Esophagus squamous epithelium (tissue), 5 donors: ENCODE measurements at regions not wholly inside any gene's neighbourhood (a gene's known extent, or its start where the extent isn't known, plus 50 kb on each side); places are given as distances from the start of the nearest gene placed in this dataset.
A peak's percentile ranks its signal among the peaks of the same experiment; 100 is the strongest.

Source experiments
- DNase-seq: peaks from one replicate; lab custom pipeline; 2025; lab: John Stamatoyannopoulos, UW
- H3K27ac ChIP-seq, 4 donors: fragments of 200-600 bp; sonication (generic); one replicate each; pipeline ENCODE4 v1.5.1; 2016 to 2019; ENCODE audit warnings: mild to moderate bottlenecking in 1 of 4
- H3K27me3 ChIP-seq, 4 donors: fragments of 200-600 bp; sonication (generic); 1 replicate in 3 of 4; 2 replicates in 1 of 4; pipeline versions ENCODE4 v1.5.1 to v1.6.0; 2017 to 2021; ENCODE audit warnings: antibody characterized with exemption in 1 of 4
- H3K36me3 ChIP-seq, 3 donors: fragments of 200-600 bp; sonication (generic); one replicate each; pipeline ENCODE4 v1.5.1; 2016 to 2019
- H3K4me1 ChIP-seq, 3 donors: fragments of 200-600 bp; sonication (generic); one replicate each; pipeline ENCODE4 v1.5.1; 2017 to 2019
- H3K4me3 ChIP-seq, 4 donors: fragments of 200-600 bp; sonication (generic); 1 replicate in 3 of 4; 2 replicates in 1 of 4; pipeline ENCODE4 v1.5.1; 2016 to 2019; ENCODE audit warnings: mild to moderate bottlenecking in 2 of 4, moderate library complexity in 1 of 4
- H3K9me3 ChIP-seq, 3 donors: fragments of 200-600 bp; sonication (generic); one replicate each; pipeline ENCODE4 v1.5.1; 2016 to 2019
- POLR2A ChIP-seq, 4 donors: fragments of 450-650 bp; IDR thresholded peaks; one replicate each; pipeline ENCODE4 v1.6.1; 2017; ENCODE audit warnings: antibody characterized with exemption in 4 of 4, mild to moderate bottlenecking in 4 of 4, moderate library complexity in 3 of 4
- WGBS, 2 donors: methylation state at CpG; one replicate each; pipeline ENCODE4 v1.1.5; 2018; 5-methylcytosine and 5-hydroxymethylcytosine counted together
- intact Hi-C: fragments of 100-400 bp; cut with DNase I; formaldehyde crosslinking; loops from one replicate; pipeline ENCODE4 v1.15.0; 2022
- TF ChIP-seq, protein P1 (sequence below), 6 experiments: fragments of 450-650 bp in 4 of 6; fragments of 200-600 bp in 2 of 6; sonication (generic) in 2 of 6; IDR thresholded peaks; one replicate each; pipeline ENCODE4 v1.5.1; 2016 to 2019; ENCODE audit warnings: antibody characterized with exemption in 6 of 6, mild to moderate bottlenecking in 4 of 6, moderate library complexity in 4 of 6
- donor health status: DM: yes; HTN: yes; CAD: no.

DNA sequence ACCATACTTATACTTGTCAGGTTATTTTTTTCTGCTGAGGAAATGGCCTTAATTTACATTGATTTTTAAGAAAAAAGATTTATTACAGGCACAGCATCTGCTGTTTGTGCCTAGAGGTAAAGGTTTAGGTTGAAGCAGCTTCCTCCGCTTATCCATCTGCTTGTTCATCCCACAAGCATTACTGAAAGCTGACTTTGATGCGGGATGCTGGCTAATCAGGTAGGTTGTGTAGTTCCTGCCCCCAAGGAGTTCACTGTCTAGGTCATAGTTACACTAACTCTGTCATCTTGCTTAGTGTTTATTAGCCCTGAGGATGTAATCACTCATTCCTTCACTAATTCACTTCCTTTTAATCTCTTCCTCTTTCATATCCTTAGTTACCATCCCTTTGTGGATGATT, 377.7 kb upstream of the KAZN start:
- no peak for DNase-seq
- no peaks in the 10 kb centered on the region for H3K27me3 ChIP-seq
- intact Hi-C loops = no loop called here
- H3K4me3 ChIP-seq = no peak overlapping the region
- TF ChIP-seq, protein P1, sequence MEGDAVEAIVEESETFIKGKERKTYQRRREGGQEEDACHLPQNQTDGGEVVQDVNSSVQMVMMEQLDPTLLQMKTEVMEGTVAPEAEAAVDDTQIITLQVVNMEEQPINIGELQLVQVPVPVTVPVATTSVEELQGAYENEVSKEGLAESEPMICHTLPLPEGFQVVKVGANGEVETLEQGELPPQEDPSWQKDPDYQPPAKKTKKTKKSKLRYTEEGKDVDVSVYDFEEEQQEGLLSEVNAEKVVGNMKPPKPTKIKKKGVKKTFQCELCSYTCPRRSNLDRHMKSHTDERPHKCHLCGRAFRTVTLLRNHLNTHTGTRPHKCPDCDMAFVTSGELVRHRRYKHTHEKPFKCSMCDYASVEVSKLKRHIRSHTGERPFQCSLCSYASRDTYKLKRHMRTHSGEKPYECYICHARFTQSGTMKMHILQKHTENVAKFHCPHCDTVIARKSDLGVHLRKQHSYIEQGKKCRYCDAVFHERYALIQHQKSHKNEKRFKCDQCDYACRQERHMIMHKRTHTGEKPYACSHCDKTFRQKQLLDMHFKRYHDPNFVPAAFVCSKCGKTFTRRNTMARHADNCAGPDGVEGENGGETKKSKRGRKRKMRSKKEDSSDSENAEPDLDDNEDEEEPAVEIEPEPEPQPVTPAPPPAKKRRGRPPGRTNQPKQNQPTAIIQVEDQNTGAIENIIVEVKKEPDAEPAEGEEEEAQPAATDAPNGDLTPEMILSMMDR (IDR thresholded peaks at IDR 0.05) = no peak
- no peak for TF ChIP-seq POLR2A (IDR thresholded peaks at IDR 0.05)
- H3K9me3 ChIP-seq = peaks cover 0 to 20% (median 12%) of the 10 kb centered on the region in 3 donors
- H3K27ac ChIP-seq = no peak overlapping the region
- 90 to 95% methylated on average over 2 of the region's 2 CpGs for WGBS, 2 donors
- H3K36me3 ChIP-seq = no peaks in the 10 kb centered on the region
- H3K4me1 ChIP-seq = no peaks in the 10 kb centered on the region

DNA sequence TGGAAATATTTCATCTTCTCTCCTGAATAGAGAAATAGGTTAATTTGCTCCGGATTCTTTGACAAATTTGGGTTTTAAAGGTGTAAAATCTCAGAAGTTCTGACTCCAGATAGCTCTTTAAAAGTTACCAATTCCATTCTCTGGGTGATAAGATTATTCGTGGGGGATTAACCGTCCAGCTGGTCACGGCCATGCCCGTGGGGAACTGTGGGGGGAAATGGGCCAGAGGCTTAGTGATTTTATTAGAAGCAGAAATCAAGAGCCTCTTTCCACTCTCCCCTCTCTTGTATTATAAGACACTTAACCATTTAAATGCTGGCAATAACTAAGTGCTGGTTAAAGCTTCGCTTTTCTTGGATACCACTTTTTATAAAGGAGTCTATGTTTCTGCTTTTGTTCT, 376.4 kb upstream of the KAZN start:
- 61 to 72% methylated on average over 6 of the region's 6 CpGs for WGBS, 2 donors
- H3K4me3 ChIP-seq = no peak overlapping the region
- intact Hi-C loops = no loop called here
- no peak for DNase-seq
- H3K4me1 ChIP-seq = no peaks in the 10 kb centered on the region
- H3K27me3 ChIP-seq = no peaks in the 10 kb centered on the region
- TF ChIP-seq, protein P1 (IDR thresholded peaks at IDR 0.05) = no peak
- TF ChIP-seq POLR2A (IDR thresholded peaks at IDR 0.05) = no peak
- H3K36me3 ChIP-seq = no peaks in the 10 kb centered on the region
- H3K9me3 ChIP-seq = peaks cover 0 to 14% (median 9%) of the 10 kb centered on the region in 3 donors
- no peak overlapping the region for H3K27ac ChIP-seq

DNA sequence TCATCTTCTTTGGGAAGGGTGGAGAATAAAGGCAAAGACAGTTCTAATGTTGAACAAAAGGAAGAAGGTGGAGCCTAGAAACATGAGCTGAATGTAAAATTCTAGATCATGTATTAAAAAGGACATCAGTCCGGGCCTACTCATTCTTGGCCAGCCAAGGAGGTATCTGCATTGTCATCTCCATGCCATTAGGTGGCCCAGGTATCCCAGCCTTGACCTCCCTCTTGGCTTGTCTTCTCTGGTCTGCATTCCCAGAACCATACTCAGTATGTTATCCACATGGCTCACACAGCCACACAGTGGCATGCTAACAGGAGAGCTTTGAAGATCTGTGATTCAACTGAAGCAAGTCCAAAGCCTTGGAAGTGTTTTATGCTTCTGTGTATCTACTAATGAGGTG, 369.8 kb upstream of the KAZN start:
- H3K27me3 ChIP-seq = no peaks in the 10 kb centered on the region
- 83 to 87% methylated on average over 1 of the region's 1 CpG for WGBS, 2 donors
- intact Hi-C loops = no loop called here
- no peak overlapping the region for H3K4me3 ChIP-seq
- TF ChIP-seq POLR2A (IDR thresholded peaks at IDR 0.05) = no peak
- TF ChIP-seq, protein P1 (IDR thresholded peaks at IDR 0.05) = peak in 1 of 6 experiments; percentile 23
- H3K9me3 ChIP-seq = peaks cover 0 to 7% (median 7%) of the 10 kb centered on the region in 3 donors
- no peak overlapping the region for H3K27ac ChIP-seq
- no peak for DNase-seq
- no peaks in the 10 kb centered on the region for H3K4me1 ChIP-seq
- no peaks in the 10 kb centered on the region for H3K36me3 ChIP-seq

DNA sequence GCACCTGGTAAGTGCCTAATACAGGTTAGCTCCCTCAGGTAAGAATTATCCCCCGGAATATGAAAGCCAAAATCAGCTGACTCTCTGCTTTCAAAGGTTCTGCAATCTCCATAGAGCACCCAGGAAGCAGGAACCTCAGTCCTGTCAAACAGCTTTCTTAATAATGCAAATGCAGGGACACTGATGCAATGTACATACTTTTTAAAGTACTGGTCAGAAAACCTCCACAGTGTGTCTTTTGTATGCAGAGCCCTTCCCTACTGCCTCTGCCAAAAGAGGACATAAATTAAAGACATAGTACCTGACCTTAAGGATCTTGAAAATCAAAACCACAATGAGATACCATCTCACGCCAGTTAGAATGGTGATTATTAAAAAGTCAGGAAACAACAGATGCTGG, 365.0 kb upstream of the KAZN start:
- Histone ChIP-seq H3K9me3 (peaks cover 0 to 7% (median 7%) of the 10 kb centered on the region in 3 donors), H3K27ac (no peak overlapping the region), H3K4me3 (no peak overlapping the region), H3K36me3 (no peaks in the 10 kb centered on the region), H3K4me1 (no peaks in the 10 kb centered on the region), H3K27me3 (no peaks in the 10 kb centered on the region)
- intact Hi-C loops = no loop called here
- 79 to 86% methylated on average over 2 of the region's 2 CpGs for WGBS, 2 donors
- no peak for TF ChIP-seq POLR2A (IDR thresholded peaks at IDR 0.05)
- TF ChIP-seq, protein P1 (IDR thresholded peaks at IDR 0.05) = no peak
- no peak for DNase-seq

DNA sequence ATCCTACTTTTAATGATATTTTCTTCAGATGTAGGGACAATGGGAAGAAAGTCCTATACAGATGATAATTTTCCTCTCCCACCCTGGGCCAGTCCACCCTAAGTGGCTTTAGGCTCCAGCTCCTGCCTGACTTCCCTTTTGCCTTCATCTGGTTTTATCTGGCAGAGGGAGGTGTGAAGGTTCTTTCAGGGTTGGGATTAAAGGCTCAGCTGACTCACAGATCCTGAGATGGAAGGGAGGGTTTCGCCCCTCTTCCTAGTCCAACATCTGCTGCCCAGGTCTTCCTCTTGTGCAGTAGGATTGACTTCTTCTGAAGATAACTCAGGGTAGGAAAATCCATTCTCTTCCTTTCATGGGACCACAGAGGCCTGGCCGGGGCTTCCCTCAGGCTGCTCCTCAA, 362.4 kb upstream of the KAZN start:
- WGBS, 2 donors = 43 to 70% methylated on average over 1 to 2 of the region's 2 CpGs
- TF ChIP-seq POLR2A (IDR thresholded peaks at IDR 0.05) = no peak
- TF ChIP-seq, protein P1 (IDR thresholded peaks at IDR 0.05) = no peak
- Histone ChIP-seq H3K9me3 (peaks cover 0 to 7% (median 7%) of the 10 kb centered on the region in 3 donors), H3K4me3 (no peak overlapping the region), H3K27me3 (peaks cover 0 to 4% (median 0%) of the 10 kb centered on the region in 4 donors), H3K4me1 (no peaks in the 10 kb centered on the region), H3K27ac (no peak overlapping the region), H3K36me3 (no peaks in the 10 kb centered on the region)
- DNase-seq = no peak
- intact Hi-C loops = no loop called here
